Astrocyte (in vitro differentiated cells and primary cell): ENCODE measurements at regions not wholly inside any gene's neighbourhood (a gene's known extent, or its start where the extent isn't known, plus 50 kb on each side); places are given as distances from the start of the nearest gene placed in this dataset.

Source experiments
- CTCF ChIP-seq: IDR thresholded peaks from 2 replicates; pipeline ENCODE4 v1.5.1; 2011; ENCODE audit warnings: low read depth, mild to moderate bottlenecking, inconsistent platforms, low read length, moderate library complexity; ENCODE audit not compliant: insufficient read depth
- EZH2 ChIP-seq: IDR thresholded peaks from 2 replicates; pipeline ENCODE4 v1.6.1; 2012; ENCODE audit warnings: mild to moderate bottlenecking, low read length, inconsistent platforms; ENCODE audit not compliant: insufficient read depth

GRCh38 chr6:103085801-103086200 lies 1692.3 kb downstream of the GRIK2 start:
- TF ChIP-seq CTCF (no peak), EZH2 (no peak)
